Activated CD4-positive, CD25-positive, alpha-beta regulatory T cell treated with anti-CD3 and anti-CD28 coated beads, Interleukin-2, amount 50 U/mL, for 16 hours (primary cell): ENCODE measurements at regions not wholly inside any gene's neighbourhood (a gene's known extent, or its start where the extent isn't known, plus 50 kb on each side); places are given as distances from the start of the nearest gene placed in this dataset.

Source experiments
- DNase-seq: peaks from one replicate; pipeline ENCODE4 v3.0.0-alpha.2; 2020; ENCODE audit warnings: low read depth, low spot score

GRCh38 chr17:77001487-77001886 is 133.3 kb downstream of the MGAT5B start:
- no peak for DNase-seq

GRCh38 chr17:77002103-77003045 is 134.2 kb downstream of the MGAT5B start:
- DNase-seq: no peak

GRCh38 chr17:77003699-77004098 is 135.5 kb downstream of the MGAT5B start:
- no peak for DNase-seq

- no peak for DNase-seq
Observed at GRCh38 chr17:77006971-77007649, 133.7 kb upstream of the SEC14L1 start.

- no peak for DNase-seq
Observed at GRCh38 chr17:77009877-77010276, 130.9 kb upstream of the SEC14L1 start.

DNA sequence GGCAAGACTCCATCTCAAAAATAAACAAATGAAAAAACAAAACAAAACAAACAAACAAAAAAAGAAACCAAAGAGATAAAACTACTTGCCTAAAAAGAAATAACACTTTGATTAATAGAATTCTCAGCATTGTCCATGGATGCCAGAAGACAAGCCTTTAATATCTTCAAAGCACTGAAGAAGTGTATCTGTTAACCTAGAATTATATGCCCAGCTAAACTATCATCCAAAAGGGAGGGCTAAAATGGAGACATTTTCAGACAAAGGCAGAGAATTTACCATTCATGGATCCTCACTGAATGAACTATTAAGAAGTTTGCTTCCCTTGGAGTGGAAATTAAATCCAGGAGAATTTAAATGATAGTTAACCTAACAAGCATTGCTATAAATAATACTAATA is 130.1 kb upstream of the SEC14L1 start:
- DNase-seq: no peak

GRCh38 chr17:77011173-77012011 is 129.4 kb upstream of the SEC14L1 start:
- no peak for DNase-seq

- DNase-seq: no peak
Observed at GRCh38 chr17:77018504-77018903, 122.3 kb upstream of the SEC14L1 start.

GRCh38 chr17:77019893-77020379 is 120.8 kb upstream of the SEC14L1 start:
- no peak for DNase-seq

DNA sequence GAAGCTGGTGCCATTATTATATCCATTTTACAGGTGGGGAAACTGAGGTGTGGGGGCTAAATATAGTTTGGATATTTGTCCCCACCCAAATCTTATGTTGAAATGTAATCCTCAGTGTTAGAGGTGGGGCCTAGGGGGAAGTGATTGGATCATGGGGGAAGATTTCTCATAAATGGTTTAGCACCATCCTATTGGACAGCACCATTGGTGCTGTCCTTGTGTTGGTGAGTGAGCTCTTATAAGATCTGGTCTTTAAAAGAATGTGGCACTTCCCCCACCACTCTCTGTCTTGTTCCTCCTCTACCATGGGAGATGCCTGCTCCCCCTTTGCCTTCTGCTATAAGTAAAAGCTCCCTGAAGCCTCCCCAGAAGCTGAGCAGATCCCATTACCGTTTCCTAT is 119.8 kb upstream of the SEC14L1 start:
- DNase-seq: no peak

- no peak for DNase-seq
Observed at GRCh38 chr17:77022766-77023165, 118.0 kb upstream of the SEC14L1 start.

DNA sequence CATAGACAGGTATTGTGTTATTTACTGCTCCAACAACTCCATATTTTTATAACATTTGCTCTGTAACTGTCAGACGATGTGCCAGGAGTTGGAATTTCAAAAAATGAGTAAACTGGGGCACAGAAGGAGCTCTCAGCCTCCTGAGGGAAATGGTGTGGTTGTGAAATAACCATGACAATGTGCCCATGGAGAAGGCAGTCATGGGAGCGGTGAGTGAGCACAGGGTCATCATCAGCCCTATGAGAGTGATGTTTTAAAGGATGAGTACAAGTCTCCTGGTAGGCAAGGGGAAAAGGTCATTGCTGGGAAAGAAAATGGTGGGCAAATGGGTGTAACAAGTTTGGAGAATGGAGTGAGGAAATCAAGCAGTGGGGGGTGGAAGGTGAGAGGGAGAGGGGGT is 115.0 kb upstream of the SEC14L1 start:
- no peak for DNase-seq

- DNase-seq: no peak
Observed at GRCh38 chr17:77027271-77027889, 113.4 kb upstream of the SEC14L1 start.

GRCh38 chr17:77028900-77029299 is 111.9 kb upstream of the SEC14L1 start:
- DNase-seq: no peak

DNA sequence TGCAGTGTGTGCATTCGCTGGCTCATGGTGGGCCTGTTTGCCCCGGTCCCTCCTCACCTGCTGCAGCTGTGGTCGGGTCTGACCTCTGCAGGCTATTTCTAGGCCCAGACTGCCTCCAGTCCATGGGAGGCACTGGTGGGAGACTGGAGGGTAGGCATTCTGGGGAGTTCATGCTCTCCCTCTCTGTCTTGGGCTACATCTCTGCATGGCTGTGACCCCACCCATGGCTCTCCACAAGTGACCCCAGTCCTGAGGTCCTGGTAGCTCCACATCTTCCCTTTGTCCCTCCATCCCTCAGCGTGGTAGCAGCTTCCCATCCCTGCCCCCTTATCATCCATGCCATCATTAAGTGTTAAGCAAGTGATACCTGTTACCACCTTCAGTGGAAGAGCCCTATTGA is 107.8 kb upstream of the SEC14L1 start:
- DNase-seq: no peak

DNA sequence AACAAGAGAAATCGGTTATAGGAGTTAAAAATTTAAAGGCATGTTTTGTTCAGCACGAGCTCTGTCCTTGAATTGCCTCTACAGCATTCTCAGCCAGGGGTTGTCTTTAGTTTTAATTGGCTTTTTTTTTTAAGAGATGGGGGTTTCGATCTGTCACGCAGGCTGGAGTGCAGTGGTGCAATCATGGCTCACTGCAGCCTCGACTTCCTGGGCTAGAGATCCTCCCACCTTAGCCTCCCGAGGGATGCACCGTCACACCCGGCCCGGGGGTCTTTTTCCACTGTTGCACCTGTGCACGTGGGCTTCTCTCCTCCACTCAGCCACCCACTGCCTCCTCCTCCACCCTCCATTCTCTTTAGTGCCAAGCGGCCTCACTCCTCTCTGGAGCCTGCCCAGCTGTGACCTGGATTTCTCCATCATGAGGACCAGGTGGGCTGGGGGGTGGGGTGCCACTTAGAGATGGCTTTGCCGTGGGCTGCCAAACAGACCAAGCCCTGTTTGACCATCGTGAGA is 106.8 kb upstream of the SEC14L1 start:
- DNase-seq: no peak

DNA sequence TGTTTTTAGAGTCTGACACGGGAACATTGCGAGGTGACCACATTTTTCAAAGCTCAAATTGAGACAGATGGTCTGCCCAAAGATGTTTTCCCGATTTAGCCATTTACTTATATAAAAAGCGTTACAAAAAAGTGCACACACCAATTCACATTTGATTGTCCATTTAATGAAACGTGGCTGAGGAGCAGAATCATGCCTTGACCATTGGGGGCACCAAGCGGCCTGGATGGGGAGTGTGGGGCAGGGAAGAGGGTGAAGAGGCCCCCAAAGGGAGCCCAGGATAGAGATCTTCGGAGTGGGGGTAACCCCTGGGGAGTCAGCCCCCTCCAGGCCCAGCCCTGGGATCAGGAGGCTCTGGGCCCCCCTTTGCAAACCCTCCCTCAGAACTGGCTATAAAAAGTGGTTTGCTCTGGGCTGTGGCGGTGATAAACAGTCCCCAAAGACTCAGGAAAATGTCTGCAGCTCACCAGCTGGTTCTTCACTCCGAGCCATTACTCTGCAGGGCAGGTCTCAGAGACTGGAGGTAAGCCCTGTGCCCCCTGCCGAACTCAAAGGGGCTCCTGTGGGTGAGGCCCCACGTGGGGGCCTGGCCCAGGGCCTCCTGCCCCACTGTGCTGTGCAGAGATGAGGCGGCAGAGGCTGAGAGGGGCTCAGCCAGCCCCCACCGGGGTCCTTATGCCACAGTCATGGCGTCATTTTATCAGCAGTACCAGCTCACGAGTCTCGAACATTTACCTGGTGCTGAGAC is 105.9 kb upstream of the SEC14L1 start:
- DNase-seq: no peak

DNA sequence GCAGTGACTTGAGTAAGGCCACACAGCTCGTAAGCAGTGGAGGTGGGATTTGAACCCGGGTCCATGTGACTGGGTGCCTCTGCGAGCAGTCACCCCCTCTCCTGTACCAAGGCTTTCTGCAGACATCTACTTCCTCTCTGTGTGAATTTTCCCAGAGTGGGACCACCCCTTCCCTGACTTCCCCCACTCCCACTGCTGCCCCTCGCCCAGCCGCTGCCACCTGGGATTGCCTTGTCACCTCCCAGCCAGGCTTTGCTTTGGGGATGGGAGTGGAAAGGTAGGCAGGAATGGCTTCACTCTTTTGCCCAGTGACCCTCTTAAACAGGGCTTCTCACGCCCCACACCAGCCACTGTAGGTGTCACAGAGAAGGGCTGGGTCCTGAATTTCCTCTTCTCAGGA is 105.2 kb upstream of the SEC14L1 start:
- DNase-seq: no peak

DNA sequence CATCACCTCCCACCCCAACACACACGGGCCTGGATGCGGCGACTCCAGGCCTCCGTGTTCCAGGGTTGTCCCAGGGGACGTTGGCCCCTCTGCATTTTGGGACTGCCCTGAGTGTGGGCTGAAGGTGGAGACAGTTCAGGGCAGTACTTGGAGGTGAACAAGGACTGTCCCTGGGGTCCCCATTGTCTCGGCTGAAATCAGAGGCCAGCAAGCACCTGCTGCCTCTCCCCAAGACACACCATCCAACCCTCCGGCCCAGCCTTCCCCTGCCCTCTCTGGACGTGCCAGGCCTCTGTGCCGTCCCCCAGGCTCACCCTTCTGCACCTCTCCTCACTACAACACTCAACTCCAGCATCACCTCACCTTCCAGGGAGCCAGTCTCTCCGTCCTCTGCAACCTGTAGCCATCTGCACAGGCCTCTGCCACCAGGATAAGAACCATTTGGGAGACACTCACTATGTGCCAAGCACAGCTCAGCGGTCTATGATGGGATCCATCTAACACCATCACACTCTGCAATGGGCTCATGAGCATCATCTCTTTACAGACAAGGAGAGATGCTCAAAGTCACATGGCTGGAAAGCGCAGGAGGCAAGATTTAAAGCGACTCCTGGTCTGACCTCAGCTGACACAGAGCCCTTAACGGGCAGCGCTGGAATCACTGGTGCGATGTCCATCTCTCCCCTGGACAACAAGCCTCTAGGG is 104.5 kb upstream of the SEC14L1 start:
- no peak for DNase-seq

DNA sequence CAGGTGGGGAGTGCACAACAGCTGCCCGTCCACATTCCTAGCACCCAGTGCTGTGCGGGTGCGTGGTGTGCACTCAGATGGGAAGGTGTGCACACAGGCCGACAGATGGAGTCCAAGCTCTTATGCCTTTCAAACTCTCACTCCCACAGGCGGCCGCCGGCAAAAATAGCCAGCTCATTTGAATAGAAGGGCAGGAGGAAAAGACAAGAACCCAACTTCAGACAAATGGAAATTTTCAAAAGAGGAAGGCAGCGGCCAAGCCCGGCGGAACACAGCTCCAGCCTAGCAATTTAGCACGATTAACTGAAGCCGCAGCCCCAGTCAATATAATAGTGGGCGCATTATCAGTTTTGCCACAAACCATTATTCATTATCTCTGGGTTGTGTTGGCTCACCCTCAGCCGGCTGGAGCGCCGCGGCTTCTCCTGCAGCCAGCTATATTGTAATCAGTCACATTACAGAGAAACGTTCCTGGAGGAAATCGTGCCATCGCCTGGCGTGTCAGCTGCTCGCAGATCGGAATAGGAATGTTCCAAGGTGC is 103.9 kb upstream of the SEC14L1 start:
- no peak for DNase-seq
